Activated gamma-delta T cell (primary cell): ENCODE measurements at regions not wholly inside any gene's neighbourhood (a gene's known extent, or its start where the extent isn't known, plus 50 kb on each side); places are given as distances from the start of the nearest gene placed in this dataset.
"Not testable (repeated sequence)": the region's sequence is repeated elsewhere in the genome, so short reads cannot be mapped to it uniquely, and the experiment has no call there.

Experiments used
- DNase-seq: peaks from one replicate; lab custom pipeline; 2025; lab: John Stamatoyannopoulos, UW

GRCh38 chr6:28658475-28659249 lies 133.0 kb downstream of the GPX5 start:
- no peak for DNase-seq

- no peak for DNase-seq
Observed at GRCh38 chr6:28659250-28659566, 133.5 kb downstream of the GPX5 start.

- no peak for DNase-seq
Observed at GRCh38 chr6:28661097-28661713, 135.5 kb downstream of the GPX5 start.

- DNase-seq = no peak
Observed at GRCh38 chr6:28664870-28665396, 139.3 kb downstream of the GPX5 start.

GRCh38 chr6:28673417-28673786 lies 147.7 kb downstream of the GPX5 start:
- no peak for DNase-seq

- peak; percentile 10 for DNase-seq
Observed at GRCh38 chr6:28673787-28674671, 148.3 kb downstream of the GPX5 start.

GRCh38 chr6:28675600-28675999 lies 149.9 kb downstream of the GPX5 start:
- no peak for DNase-seq

- DNase-seq = no peak
Observed at GRCh38 chr6:28682542-28682941, 156.9 kb downstream of the GPX5 start.

GRCh38 chr6:28682956-28683685 lies 157.4 kb downstream of the GPX5 start:
- not testable (repeated sequence) for DNase-seq

- no peak for DNase-seq
Observed at GRCh38 chr6:28683945-28684538, 158.4 kb downstream of the GPX5 start.

- not testable (repeated sequence) for DNase-seq
Observed at GRCh38 chr6:28685960-28686359, 160.3 kb downstream of the GPX5 start.

- DNase-seq = not testable (repeated sequence)
Observed at GRCh38 chr6:28686446-28687027, 160.9 kb downstream of the GPX5 start.

- DNase-seq = not testable (repeated sequence)
Observed at GRCh38 chr6:28687309-28687981, 161.8 kb downstream of the GPX5 start.

- DNase-seq = not testable (repeated sequence)
Observed at GRCh38 chr6:28691991-28692390, 166.3 kb downstream of the GPX5 start.

- no peak for DNase-seq
Observed at GRCh38 chr6:28693033-28693750, 167.5 kb downstream of the GPX5 start.

- no peak for DNase-seq
Observed at GRCh38 chr6:28693751-28694443, 168.2 kb downstream of the GPX5 start.

GRCh38 chr6:28695715-28696114 lies 170.0 kb downstream of the GPX5 start:
- DNase-seq = no peak

- no peak for DNase-seq
Observed at GRCh38 chr6:28696167-28696566, 170.5 kb downstream of the GPX5 start.

GRCh38 chr6:28696682-28697081 lies 171.0 kb downstream of the GPX5 start:
- no peak for DNase-seq
